MCF 10A (cell line): ENCODE measurements at regions not wholly inside any gene's neighbourhood (a gene's known extent, or its start where the extent isn't known, plus 50 kb on each side); places are given as distances from the start of the nearest gene placed in this dataset.

Experiments used
- BruUV-seq: library from RNA; stranded (reverse); fragments of 400-500 nt; replicated peaks from 2 replicates; lab custom pipeline; 2021; lab: Mats Ljungman, UMichigan
- CTCF ChIA-PET: fragments of 300-600 bp; sonication (Branson Sonifier 250); formaldehyde crosslinking; extraction: SDS; loops from one replicate; lab custom pipeline; 2021; ENCODE audit warnings: antibody characterized with exemption, inconsistent platforms; lab: Yijun Ruan, JAX
- POLR2A ChIA-PET: fragments of 300-600, 350-650 bp; sonication (Branson Sonifier 250); formaldehyde crosslinking; extraction: SDS; loops from one replicate; lab custom pipeline; 2020; ENCODE audit warnings: antibody characterized with exemption, inconsistent platforms; lab: Yijun Ruan, JAX
- DNase-seq: peaks from one replicate; pipeline ENCODE4 v3.0.0-alpha.2; 2018; ENCODE audit not compliant: unreplicated experiment
- H3K27ac Mint-ChIP-seq: one replicate; pipeline ENCODE4 v1.8.0; 2022; ENCODE audit warnings: mild to moderate bottlenecking, low read depth, mixed read lengths; ENCODE audit not compliant: unreplicated experiment
- H3K27me3 Mint-ChIP-seq: one replicate; pipeline ENCODE4 v1.8.0; 2022; ENCODE audit warnings: mixed read lengths; ENCODE audit not compliant: insufficient read depth, unreplicated experiment
- H3K36me3 Mint-ChIP-seq: one replicate; pipeline ENCODE4 v1.8.0; 2022; ENCODE audit warnings: mild to moderate bottlenecking, moderate library complexity, mixed read lengths; ENCODE audit not compliant: insufficient read depth, unreplicated experiment
- H3K4me1 Mint-ChIP-seq: one replicate; pipeline ENCODE4 v1.8.0; 2022; ENCODE audit warnings: mixed read lengths; ENCODE audit not compliant: insufficient read depth, unreplicated experiment
- H3K4me3 Mint-ChIP-seq: one replicate; pipeline ENCODE4 v1.8.0; 2022; ENCODE audit warnings: mild to moderate bottlenecking, moderate library complexity, mixed read lengths; ENCODE audit not compliant: unreplicated experiment
- H3K9me3 Mint-ChIP-seq: one replicate; pipeline ENCODE4 v1.8.0; 2022; ENCODE audit warnings: mixed read lengths; ENCODE audit not compliant: unreplicated experiment
- CTCF ChIP-seq: fragments of 200-600 bp; IDR thresholded peaks from one replicate; pipeline ENCODE4 v1.8.0; 2022; ENCODE audit warnings: antibody characterized with exemption, mild to moderate bottlenecking; ENCODE audit not compliant: unreplicated experiment
- intact Hi-C: fragments of 100-400 bp; cut with micrococcal nuclease; formaldehyde crosslinking; loops from 2 replicates; pipeline ENCODE4 v1.14.1; 2022

GRCh38 chr10:131829156-131829930 is 71.5 kb upstream of the PPP2R2D start:
- BruUV-seq = no TSS peak
- ChIA-PET CTCF (interaction anchor here (0.9 kb wide), 1 partner anchor 42 kb away, joined by 4 read pairs; no protein-coding TSS in a partner anchor), POLR2A (no interaction called here)
- intact Hi-C loops = no loop called here
- no peaks in the 10 kb centered on the region for H3K27me3 Mint-ChIP-seq
- no peaks in the 10 kb centered on the region for H3K4me1 Mint-ChIP-seq
- H3K4me3 Mint-ChIP-seq = no peak overlapping the region
- TF ChIP-seq CTCF = no peak
- H3K27ac Mint-ChIP-seq = no peak overlapping the region
- peaks cover 14% of the 10 kb centered on the region for H3K9me3 Mint-ChIP-seq
- no peaks in the 10 kb centered on the region for H3K36me3 Mint-ChIP-seq
- DNase-seq = no peak

GRCh38 chr10:131830446-131831130 is 70.2 kb upstream of the PPP2R2D start:
- H3K4me1 Mint-ChIP-seq = no peaks in the 10 kb centered on the region
- no peaks in the 10 kb centered on the region for H3K27me3 Mint-ChIP-seq
- ChIA-PET CTCF (interaction anchor here (0.6 to 0.8 kb wide), 2 partner anchors 9 to 44 kb away, joined by 3 to 5 read pairs; no protein-coding TSS in a partner anchor), POLR2A (no interaction called here)
- H3K4me3 Mint-ChIP-seq = no peak overlapping the region
- no peak for DNase-seq
- peaks cover 14% of the 10 kb centered on the region for H3K9me3 Mint-ChIP-seq
- intact Hi-C loops = no loop called here
- no peaks in the 10 kb centered on the region for H3K36me3 Mint-ChIP-seq
- no TSS peak for BruUV-seq
- no peak overlapping the region for H3K27ac Mint-ChIP-seq
- TF ChIP-seq CTCF = no peak

- no TSS peak for BruUV-seq
- H3K4me3 Mint-ChIP-seq = no peak overlapping the region
- no peak overlapping the region for H3K27ac Mint-ChIP-seq
- peaks cover 14% of the 10 kb centered on the region for H3K9me3 Mint-ChIP-seq
- no peaks in the 10 kb centered on the region for H3K27me3 Mint-ChIP-seq
- H3K4me1 Mint-ChIP-seq = no peaks in the 10 kb centered on the region
- no peaks in the 10 kb centered on the region for H3K36me3 Mint-ChIP-seq
- CTCF ChIA-PET = interaction anchor here (1.0 kb wide), 1 partner anchor 191 kb away, joined by 4 read pairs; no protein-coding TSS in a partner anchor
- no peak for DNase-seq
- TF ChIP-seq CTCF = no peak
- intact Hi-C loops = no loop called here
- POLR2A ChIA-PET = no interaction called here
Measured at GRCh38 chr10:131831561-131831960, 69.2 kb upstream of the PPP2R2D start.

DNA sequence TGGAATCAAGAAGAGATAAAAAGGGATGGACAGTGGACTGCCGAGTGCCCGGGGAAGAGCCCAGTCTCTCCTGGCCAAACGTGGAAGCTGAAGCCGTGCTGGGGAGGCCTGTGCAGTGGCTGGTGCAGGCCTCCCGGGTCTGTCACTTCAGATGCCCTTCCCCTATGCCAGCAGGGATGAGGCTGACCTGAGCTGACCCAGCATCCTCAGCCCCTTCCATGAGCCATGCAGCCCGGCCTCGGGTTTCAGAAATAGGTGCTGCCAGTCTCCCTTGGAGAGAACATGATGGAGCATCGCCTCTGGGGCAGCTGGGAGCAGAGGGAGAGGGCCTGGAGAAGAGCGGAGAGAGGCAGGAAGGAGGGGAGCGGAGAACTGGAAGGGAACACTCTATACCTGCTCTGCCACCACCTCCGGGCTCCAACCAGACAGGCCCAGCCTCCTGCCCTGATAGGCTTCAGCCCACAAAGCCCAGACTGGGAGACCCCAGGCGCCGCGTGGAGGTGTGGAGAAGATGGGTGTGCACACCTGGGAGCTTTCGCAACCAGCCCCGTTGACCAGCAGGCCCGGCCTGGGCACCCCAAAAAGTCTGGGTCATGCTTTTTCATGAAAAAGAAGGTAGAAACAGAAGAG is 68.6 kb upstream of the PPP2R2D start:
- peaks cover 14% of the 10 kb centered on the region for H3K9me3 Mint-ChIP-seq
- H3K4me3 Mint-ChIP-seq = no peak overlapping the region
- no peak for TF ChIP-seq CTCF
- H3K27me3 Mint-ChIP-seq = no peaks in the 10 kb centered on the region
- no peaks in the 10 kb centered on the region for H3K36me3 Mint-ChIP-seq
- no peaks in the 10 kb centered on the region for H3K4me1 Mint-ChIP-seq
- CTCF ChIA-PET = interaction anchor here (1.0 kb wide), 1 partner anchor 191 kb away, joined by 4 read pairs; no protein-coding TSS in a partner anchor
- no TSS peak for BruUV-seq
- POLR2A ChIA-PET = no interaction called here
- H3K27ac Mint-ChIP-seq = no peak overlapping the region
- DNase-seq = no peak
- intact Hi-C loops = no loop called here
